NOMO-1 (cell line): ENCODE measurements at regions not wholly inside any gene's neighbourhood (a gene's known extent, or its start where the extent isn't known, plus 50 kb on each side); places are given as distances from the start of the nearest gene placed in this dataset.

Experiments
- DNase-seq, 2 experiments: peaks; one replicate each; lab custom pipeline; 2025; ENCODE audit not compliant: unreplicated experiment in 2 of 2; lab: John Stamatoyannopoulos, UW

GRCh38 chr13:107866941-107867623, 348.3 kb downstream of the LIG4 start:
- no peak for DNase-seq

GRCh38 chr13:107866032-107866940, 349.1 kb downstream of the LIG4 start:
- DNase-seq: no peak

- no peak for DNase-seq
These were observed 349.7 kb downstream of the LIG4 start for GRCh38 chr13:107865643-107866031.

- DNase-seq: no peak
These were observed 350.1 kb downstream of the LIG4 start for GRCh38 chr13:107865318-107865575.

- peak in 1 of 2 experiments; percentile 1 for DNase-seq
These were observed 350.6 kb downstream of the LIG4 start for GRCh38 chr13:107864543-107865317.

- no peak for DNase-seq
These were observed 355.1 kb downstream of the LIG4 start for GRCh38 chr13:107860284-107860683.

- DNase-seq: no peak
These were observed 360.5 kb downstream of the LIG4 start for GRCh38 chr13:107854880-107855279.

GRCh38 chr13:107852072-107852471, 363.3 kb downstream of the LIG4 start:
- no peak for DNase-seq

- no peak for DNase-seq
These were observed 363.7 kb downstream of the LIG4 start for GRCh38 chr13:107851670-107852069.

GRCh38 chr13:107847406-107847805, 367.9 kb downstream of the LIG4 start:
- DNase-seq: no peak

- DNase-seq: no peak
These were observed 368.7 kb downstream of the LIG4 start for GRCh38 chr13:107846642-107847041.

GRCh38 chr13:107845911-107846310, 369.4 kb downstream of the LIG4 start:
- no peak for DNase-seq

- DNase-seq: no peak
These were observed 371.7 kb downstream of the LIG4 start for GRCh38 chr13:107843681-107844080.

GRCh38 chr13:107843281-107843680, 372.1 kb downstream of the LIG4 start:
- DNase-seq: no peak

- DNase-seq: no peak
These were observed 372.7 kb downstream of the LIG4 start for GRCh38 chr13:107842562-107843180.

GRCh38 chr13:107838588-107839161, 376.7 kb downstream of the LIG4 start:
- no peak for DNase-seq

- no peak for DNase-seq
These were observed 378.7 kb downstream of the LIG4 start for GRCh38 chr13:107836685-107837084.

GRCh38 chr13:107835339-107836018, 379.9 kb downstream of the LIG4 start:
- DNase-seq: peak in 1 of 2 experiments; percentile 0

GRCh38 chr13:107834717-107835116, 380.6 kb downstream of the LIG4 start:
- DNase-seq: no peak

GRCh38 chr13:107834281-107834680, 381.1 kb downstream of the LIG4 start:
- no peak for DNase-seq
